ENCODE measurements at regions not wholly inside any gene's neighbourhood (a gene's known extent, or its start where the extent isn't known, plus 50 kb on each side); places are given as distances from the start of the nearest gene placed in this dataset.

GRCh38 chr1:238589843-238590435 lies 699.2 kb upstream of the ZP4 start:
- TF ChIP-seq, protein P1, sequence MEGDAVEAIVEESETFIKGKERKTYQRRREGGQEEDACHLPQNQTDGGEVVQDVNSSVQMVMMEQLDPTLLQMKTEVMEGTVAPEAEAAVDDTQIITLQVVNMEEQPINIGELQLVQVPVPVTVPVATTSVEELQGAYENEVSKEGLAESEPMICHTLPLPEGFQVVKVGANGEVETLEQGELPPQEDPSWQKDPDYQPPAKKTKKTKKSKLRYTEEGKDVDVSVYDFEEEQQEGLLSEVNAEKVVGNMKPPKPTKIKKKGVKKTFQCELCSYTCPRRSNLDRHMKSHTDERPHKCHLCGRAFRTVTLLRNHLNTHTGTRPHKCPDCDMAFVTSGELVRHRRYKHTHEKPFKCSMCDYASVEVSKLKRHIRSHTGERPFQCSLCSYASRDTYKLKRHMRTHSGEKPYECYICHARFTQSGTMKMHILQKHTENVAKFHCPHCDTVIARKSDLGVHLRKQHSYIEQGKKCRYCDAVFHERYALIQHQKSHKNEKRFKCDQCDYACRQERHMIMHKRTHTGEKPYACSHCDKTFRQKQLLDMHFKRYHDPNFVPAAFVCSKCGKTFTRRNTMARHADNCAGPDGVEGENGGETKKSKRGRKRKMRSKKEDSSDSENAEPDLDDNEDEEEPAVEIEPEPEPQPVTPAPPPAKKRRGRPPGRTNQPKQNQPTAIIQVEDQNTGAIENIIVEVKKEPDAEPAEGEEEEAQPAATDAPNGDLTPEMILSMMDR (conservative IDR thresholded peaks at IDR 0.05; ENCODE audit: low read depth, low read length), result no peak
- no peak overlapping the region for H3K4me3 ChIP-seq (ENCODE audit: low read depth, low read length)
- no peak for DNase-seq (ENCODE audit: low read depth)

DNA sequence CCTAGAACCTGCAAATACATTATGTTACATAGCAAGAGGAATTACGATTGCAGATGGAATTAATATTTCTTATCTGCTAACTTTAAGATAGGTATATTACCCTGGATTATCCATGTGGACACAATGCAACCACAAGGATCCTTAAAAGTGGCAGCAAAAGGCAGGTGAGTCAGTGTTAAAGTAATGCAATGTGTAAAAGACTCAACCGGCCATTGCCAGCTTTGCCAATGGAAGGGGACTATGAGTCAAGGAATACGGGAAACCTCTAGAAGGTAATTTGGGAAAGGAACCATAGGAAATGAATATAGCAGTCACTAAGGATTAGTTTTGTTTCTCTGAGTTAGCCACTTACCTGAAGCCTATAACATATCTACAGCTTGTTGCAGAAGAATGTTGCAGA lies 692.1 kb upstream of the ZP4 start:
- no peak overlapping the region for H3K4me3 ChIP-seq (ENCODE audit: low read depth, low read length)
- DNase-seq (ENCODE audit: low read depth), result no peak
- TF ChIP-seq, protein P1 (conservative IDR thresholded peaks at IDR 0.05; ENCODE audit: low read depth, low read length), result no peak

GRCh38 chr1:238581332-238581731 lies 690.6 kb upstream of the ZP4 start:
- DNase-seq (ENCODE audit: low read depth), result no peak

DNA sequence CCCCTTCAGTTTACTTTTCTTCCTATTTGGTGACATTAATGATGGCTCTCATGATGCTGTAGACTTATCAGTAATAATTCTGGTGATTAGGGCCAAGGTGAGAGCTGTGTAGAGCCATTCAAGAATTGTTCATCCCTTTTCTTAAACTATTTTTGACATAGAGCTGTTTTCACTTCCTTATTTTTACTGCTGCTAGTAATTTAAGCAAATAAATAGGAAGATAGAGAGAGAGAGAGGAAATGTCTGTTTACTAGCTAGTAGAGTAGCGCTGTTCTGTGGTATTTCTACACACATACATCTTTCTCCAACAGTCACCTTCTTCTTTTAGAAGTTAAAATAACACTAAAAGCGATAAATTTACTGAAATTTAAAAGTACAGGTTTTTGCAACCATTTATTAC lies 678.0 kb upstream of the ZP4 start:
- TF ChIP-seq, protein P1 (conservative IDR thresholded peaks at IDR 0.05; ENCODE audit: low read depth, low read length), result no peak
- no peak overlapping the region for H3K4me3 ChIP-seq (ENCODE audit: low read depth, low read length)
- no peak for DNase-seq (ENCODE audit: low read depth)

More at GRCh38 chr1:238581332-238581731, 690.6 kb upstream of the ZP4 start:
- H3K4me3 ChIP-seq (ENCODE audit: low read depth, low read length), result no peak overlapping the region
- TF ChIP-seq, protein P1 (conservative IDR thresholded peaks at IDR 0.05; ENCODE audit: low read depth, low read length), result no peak

DNA sequence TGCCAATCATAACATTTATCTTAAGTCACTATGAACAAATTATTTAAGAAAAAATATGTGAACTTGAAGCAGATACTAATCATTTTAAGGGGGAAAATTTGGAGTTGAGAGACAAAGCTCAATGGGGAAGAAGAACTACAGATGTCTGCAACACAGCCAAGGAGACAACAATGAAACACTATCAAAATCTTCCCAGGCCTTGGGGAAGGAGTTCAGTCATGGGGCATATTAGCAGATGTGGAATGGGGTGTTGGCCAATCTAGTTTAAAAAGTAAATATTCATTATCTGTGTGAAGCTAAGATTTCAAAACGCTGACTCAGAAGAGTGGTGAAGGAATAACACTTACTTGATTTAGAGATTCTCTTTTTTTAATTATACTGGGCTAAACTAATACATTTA lies 671.6 kb upstream of the ZP4 start:
- no peak for DNase-seq (ENCODE audit: low read depth)
- TF ChIP-seq, protein P1 (conservative IDR thresholded peaks at IDR 0.05; ENCODE audit: low read depth, low read length), result no peak
- H3K4me3 ChIP-seq (ENCODE audit: low read depth, low read length), result no peak overlapping the region

DNA sequence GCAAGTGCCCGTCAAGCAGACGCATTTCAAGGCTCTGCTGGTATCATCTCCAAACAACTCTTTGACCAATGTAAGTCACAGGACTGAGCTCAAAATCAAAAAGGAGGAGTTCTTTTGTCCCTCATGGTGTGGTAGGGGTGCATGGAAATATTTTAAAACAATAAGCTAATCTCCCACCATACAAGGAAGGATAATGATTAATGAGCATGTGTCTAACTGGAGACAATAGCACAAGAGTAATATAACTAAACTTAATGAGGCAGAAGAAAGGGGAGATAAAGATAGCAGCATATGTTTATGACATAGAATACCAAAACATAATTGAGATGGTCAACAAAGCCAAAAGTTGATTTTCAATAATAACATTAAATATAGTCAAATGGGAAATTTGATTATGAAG lies 668.0 kb upstream of the ZP4 start:
- no peak overlapping the region for H3K4me3 ChIP-seq (ENCODE audit: low read depth, low read length)
- no peak for DNase-seq (ENCODE audit: low read depth)
- TF ChIP-seq, protein P1 (conservative IDR thresholded peaks at IDR 0.05; ENCODE audit: low read depth, low read length), result no peak

DNA sequence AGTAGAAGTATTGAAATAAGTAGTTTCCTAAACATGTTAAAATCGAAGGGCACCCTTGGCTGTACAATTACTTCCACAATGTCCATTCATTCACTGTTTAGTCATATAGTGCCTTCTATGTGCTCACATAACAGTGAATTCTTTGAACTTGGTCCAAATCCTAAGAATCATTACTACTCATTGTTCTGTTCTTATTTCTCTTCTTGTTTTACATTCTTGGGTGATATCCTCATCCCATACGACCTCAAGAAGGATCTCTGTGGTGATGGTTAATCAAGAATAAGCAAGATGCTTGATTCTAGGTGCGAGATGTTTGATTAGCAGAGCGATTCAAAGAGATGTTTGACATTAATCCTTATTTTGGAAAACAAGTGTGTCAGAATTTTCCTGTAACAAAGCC lies 667.4 kb upstream of the ZP4 start:
- TF ChIP-seq, protein P1 (conservative IDR thresholded peaks at IDR 0.05; ENCODE audit: low read depth, low read length), result no peak
- DNase-seq (ENCODE audit: low read depth), result peak; percentile 76

More for the DNA sequence above, 667.4 kb upstream of the ZP4 start:
- no peak overlapping the region for H3K4me3 ChIP-seq (ENCODE audit: low read depth, low read length)

All from epithelial cell of proximal tubule (primary cell).